KOPT-K1 (cell line): ENCODE measurements at regions not wholly inside any gene's neighbourhood (a gene's known extent, or its start where the extent isn't known, plus 50 kb on each side); places are given as distances from the start of the nearest gene placed in this dataset.

ENCODE experiments used
- H3K27ac ChIP-seq: fragments of 200-600 bp; sonication (generic); 2 replicates; pipeline ENCODE4 v1.5.1; 2016; ENCODE audit warnings: antibody characterized with exemption, mild to moderate bottlenecking, low read depth, low read length; ENCODE audit not compliant: poor library complexity, severe bottlenecking
- H3K36me3 ChIP-seq: fragments of 200-600 bp; sonication (generic); 2 replicates; pipeline ENCODE4 v1.5.1; 2017; ENCODE audit warnings: antibody characterized with exemption, mild to moderate bottlenecking, low read length, moderate library complexity; ENCODE audit not compliant: insufficient read depth
- H3K9me3 ChIP-seq: fragments of 200-600 bp; sonication (generic); 2 replicates; pipeline ENCODE4 v1.5.1; 2017; ENCODE audit warnings: antibody characterized with exemption, low read length, mild to moderate bottlenecking; ENCODE audit not compliant: insufficient read depth, poor library complexity, severe bottlenecking

DNA sequence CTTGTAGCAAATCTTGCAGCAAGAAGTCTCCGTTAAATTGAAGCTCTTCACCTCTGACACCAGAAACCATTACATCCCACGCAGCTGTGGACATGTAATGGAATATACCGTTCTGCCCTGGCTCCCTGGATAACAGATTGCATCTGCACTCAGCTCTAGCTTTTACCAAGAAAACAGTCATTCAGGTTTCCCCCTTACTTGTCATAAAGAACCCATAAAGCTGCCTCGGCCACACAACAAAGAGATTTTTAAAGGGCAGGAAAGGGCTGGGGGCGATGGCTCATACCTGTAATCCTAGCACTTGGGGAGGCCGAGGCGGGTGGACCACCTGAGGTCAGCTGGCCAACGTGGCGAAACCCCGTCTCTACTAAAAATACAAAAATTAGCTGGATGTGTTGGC, 127.6 kb upstream of the RFC3 start:
- Histone ChIP-seq H3K27ac (no peak overlapping the region), H3K9me3 (peaks cover 4% of the 10 kb centered on the region), H3K36me3 (no peaks in the 10 kb centered on the region)

DNA sequence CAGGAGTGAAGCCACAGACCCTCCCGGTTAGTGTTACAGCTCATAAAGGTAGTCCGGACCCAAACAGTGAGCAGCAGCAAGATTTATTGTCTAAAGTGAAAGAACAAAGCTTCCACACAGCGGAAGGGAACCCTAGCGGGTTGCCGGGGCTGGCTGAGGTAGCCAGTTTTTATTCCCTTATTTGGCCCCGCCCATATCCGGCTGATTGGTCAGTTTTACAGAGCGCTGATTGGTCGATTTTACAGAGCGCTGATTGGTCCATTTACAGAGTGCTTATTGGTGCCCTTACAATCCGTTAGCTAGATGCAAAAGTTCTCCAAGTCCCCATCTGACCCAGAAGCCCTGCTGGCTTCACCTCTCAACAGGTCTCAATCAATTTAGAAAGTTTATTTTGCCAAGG, 126.0 kb upstream of the RFC3 start:
- no peak overlapping the region for H3K27ac ChIP-seq
- H3K36me3 ChIP-seq, result no peaks in the 10 kb centered on the region
- H3K9me3 ChIP-seq, result peaks cover 4% of the 10 kb centered on the region

DNA sequence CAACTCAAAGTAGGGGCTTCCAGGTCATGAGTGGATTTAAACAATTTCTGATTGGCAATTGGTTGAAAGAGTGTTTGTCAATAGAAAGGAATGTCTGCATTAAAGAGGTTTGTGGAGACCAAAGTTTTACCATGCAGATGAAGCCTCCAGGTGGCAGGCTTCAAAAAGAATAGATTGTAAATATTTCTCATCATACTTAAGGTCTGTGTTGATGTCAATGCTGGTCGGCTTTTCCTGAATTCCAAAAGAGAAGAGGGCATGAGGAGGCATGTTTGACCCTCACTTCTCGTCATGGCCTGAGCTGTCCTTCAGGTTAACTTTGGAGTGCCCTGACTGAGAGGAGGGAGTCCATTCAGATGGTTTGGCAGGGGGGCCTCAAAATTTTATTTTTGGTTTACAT, 125.4 kb upstream of the RFC3 start:
- Histone ChIP-seq H3K9me3 (peaks cover 4% of the 10 kb centered on the region), H3K27ac (no peak overlapping the region), H3K36me3 (no peaks in the 10 kb centered on the region)

DNA sequence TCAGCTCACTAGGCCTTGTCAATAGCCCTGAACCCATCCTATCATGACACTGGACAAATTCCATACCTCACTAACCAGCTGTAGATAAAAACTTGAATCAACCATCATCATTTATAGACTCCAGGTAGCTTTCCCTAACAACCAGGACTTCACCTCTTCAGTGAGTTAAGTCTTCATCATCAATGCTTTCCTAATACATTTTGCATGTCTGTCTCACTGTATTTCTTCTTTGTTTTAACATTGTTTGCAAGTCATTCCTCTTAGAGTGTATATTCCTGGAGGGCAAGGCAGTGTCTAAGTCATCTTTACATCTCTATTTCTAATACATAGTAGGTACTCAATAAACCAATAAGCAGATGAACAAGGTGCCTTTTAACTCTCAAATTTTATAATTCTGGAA, 123.4 kb upstream of the RFC3 start:
- Histone ChIP-seq H3K36me3 (no peaks in the 10 kb centered on the region), H3K9me3 (peaks cover 4% of the 10 kb centered on the region), H3K27ac (no peak overlapping the region)

DNA sequence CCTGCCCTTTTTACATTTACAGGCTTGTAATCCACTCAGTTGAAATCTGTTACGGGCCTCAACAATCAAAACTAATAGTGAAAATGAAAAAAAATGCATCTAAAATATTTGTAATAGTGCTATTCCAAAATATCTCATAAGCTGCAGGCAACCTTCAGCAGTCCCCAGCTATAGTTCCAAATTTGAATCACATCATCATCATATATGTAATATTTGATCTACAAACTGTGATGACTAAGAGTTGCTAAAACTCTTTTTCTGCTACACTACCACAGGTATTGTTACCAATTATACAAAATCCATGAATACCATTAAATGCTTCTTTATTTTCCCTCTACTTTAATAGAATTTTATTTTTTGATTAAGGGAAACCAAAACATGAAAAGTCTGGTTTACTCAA, 121.4 kb upstream of the RFC3 start:
- no peak overlapping the region for H3K27ac ChIP-seq
- no peaks in the 10 kb centered on the region for H3K36me3 ChIP-seq
- peaks cover 4% of the 10 kb centered on the region for H3K9me3 ChIP-seq

DNA sequence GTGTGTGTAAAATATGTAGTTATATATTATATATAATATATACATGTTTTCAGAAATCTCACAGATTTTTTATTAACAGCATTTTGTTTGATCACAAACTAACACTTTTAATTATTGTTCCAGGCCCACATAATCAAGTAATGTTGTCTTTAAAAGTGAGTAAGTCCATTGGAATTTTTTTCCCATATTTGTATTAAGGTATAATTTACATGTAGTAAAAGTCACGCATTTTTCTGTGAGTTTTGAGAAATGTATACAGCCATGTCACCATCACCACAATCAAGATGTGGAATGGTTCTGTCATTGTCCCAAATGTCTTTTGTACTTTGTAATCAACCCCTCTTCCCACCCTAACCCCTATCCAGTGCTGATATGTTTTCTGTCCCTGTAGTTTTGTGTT, 120.0 kb upstream of the RFC3 start:
- Histone ChIP-seq H3K27ac (no peak overlapping the region), H3K9me3 (peaks cover 4% of the 10 kb centered on the region), H3K36me3 (no peaks in the 10 kb centered on the region)

DNA sequence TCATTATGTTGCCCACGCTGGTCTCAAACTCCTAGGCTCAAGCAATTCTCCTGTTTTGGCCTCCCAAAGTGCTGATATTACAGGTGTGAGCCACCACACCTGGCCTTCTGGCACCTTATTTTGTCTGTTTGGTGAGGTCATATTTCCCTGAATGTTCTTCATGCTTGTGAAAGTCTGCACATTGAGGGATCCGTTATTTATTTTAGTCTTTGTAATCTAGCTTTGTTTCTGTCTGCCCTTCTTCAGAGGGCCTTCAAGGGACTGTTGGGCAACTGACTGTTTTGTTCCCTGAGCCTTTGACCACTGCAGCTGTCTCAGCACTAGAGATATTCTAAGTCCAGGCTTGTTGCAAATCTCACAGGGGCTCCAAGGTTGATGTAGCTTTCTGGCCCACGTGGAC, 110.5 kb upstream of the RFC3 start:
- no peaks in the 10 kb centered on the region for H3K36me3 ChIP-seq
- H3K9me3 ChIP-seq, result peaks cover 10% of the 10 kb centered on the region
- H3K27ac ChIP-seq, result no peak overlapping the region

DNA sequence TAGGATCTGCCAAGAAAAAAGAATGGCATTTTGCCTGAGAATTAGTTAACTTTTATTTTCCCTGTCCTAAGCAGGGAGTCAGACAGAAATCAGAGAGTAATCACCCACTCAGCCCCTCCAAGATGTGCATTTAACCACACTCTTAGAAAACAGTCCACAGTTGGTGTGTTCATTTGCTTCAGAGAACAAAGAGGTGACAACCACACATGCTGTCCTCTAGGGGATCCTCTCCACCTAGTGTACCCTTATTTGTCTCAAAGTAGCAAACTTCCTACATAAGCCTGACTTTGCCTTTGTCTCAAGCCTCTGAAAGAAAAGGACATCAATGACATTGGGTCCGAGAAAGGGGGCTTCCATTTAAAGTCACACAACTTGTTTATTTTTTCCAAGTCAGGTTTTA, 107.0 kb upstream of the RFC3 start:
- Histone ChIP-seq H3K9me3 (peaks cover 10% of the 10 kb centered on the region), H3K36me3 (no peaks in the 10 kb centered on the region)

DNA sequence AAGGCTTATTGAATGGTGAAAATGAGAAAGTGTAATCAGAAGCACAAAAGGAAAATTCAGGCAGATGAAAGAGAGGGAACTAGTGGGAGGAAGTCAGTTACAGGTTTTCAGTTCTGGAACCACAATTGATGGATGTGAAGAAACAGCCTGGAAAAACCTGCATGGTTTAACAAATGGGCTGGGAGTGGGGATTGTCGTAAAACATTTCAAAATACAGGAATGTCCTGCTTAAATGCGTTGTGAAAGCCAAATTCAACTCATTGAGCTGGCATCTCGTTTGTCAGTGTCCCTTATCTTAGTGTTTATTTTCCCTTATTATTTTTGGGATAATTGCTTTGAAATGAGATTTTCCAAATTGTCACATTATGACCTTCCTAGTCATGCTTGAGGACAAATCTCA, 106.5 kb upstream of the RFC3 start:
- Histone ChIP-seq H3K27ac (no peak overlapping the region), H3K9me3 (peaks cover 10% of the 10 kb centered on the region), H3K36me3 (no peaks in the 10 kb centered on the region)

More for the DNA sequence above, 107.0 kb upstream of the RFC3 start:
- no peak overlapping the region for H3K27ac ChIP-seq

DNA sequence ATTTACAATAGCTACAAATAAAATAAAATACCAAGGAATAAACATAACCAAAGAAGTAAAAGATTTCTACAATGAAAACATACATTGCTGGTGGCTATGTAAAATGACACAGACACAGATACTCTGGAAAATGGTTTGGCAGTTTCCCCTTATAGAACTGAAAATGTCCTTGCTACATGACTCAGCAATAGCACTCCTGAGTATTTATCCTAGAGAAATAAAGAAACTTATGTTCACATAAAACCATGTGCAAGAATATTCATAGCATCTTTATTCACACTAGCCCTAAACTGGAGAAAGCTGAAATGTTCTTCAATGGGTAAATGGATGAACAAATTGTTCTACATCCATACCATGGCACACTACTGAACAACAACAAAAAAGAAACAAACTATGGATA, 100.2 kb upstream of the RFC3 start:
- no peaks in the 10 kb centered on the region for H3K9me3 ChIP-seq
- H3K27ac ChIP-seq, result no peak overlapping the region
- H3K36me3 ChIP-seq, result no peaks in the 10 kb centered on the region

DNA sequence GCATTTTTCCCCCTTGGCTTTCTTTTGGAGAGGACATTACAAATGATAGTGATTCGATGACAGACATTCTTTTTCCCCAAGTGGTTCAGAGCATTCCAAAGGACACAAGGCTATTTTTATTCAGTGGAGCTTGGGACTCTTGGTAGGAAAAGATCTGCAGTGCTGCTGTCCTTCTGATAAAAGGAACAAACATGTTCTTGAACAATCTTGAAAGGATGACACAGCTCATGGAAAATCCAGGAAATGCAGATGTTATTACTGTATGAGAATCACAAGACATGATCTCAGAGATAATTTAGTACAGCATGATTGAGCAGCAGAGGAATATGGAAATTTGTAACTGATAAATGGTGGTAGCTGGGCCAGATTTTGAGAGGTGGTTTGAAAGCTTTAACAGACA, 96.2 kb upstream of the RFC3 start:
- Histone ChIP-seq H3K27ac (no peak overlapping the region), H3K9me3 (no peaks in the 10 kb centered on the region), H3K36me3 (no peaks in the 10 kb centered on the region)

DNA sequence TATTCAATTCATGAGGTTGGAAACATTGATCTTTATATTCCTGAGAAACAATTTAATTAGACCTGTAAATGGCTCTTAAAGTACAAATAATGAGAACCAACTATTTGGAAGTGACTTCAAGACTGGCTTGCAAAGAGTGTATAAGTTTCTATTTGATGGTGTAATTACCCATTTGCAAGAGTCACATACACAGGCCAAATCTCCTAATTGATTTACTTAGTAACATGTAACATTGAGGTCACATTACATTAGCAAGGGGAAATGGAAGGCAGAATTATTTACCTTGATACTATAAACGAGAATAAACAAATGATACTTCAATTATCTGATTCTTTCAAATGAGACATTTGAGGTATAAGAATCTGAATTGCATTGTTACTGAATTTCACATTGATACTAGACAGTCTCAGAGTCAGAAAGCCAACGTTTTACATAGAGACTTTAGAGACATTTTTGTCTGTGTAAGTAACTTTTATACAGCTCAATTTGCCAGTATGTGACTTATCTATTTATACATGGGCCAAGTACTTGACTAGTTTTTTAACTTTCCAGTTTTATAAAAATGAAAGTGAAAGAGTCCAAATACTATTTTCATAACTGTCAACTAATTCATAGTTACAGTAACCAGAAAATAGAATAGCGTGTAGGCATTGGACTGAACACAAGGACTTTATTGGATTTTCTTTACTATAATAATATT, 95.6 kb upstream of the RFC3 start:
- Histone ChIP-seq H3K27ac (no peak overlapping the region), H3K9me3 (no peaks in the 10 kb centered on the region), H3K36me3 (no peaks in the 10 kb centered on the region)

DNA sequence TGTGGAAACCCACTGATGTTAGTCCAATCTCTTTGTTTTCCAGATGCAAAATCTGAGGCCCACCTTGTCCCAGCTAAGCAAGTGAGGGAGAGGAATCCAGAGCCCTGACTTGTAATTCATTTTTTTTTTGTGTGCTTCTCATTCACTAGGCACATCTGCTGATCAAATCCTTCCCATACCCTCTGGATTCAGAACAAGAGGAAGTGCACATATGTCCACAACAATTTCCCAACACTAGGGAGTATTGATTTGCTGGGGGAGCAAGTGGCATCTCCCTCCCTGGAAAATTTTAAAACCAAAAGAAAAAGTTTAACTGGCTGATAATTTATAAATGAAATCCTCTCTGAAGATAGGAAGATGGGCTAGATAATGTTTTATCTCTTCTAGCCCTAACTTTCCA, 94.6 kb upstream of the RFC3 start:
- H3K27ac ChIP-seq, result no peak overlapping the region
- no peaks in the 10 kb centered on the region for H3K36me3 ChIP-seq
- no peaks in the 10 kb centered on the region for H3K9me3 ChIP-seq

DNA sequence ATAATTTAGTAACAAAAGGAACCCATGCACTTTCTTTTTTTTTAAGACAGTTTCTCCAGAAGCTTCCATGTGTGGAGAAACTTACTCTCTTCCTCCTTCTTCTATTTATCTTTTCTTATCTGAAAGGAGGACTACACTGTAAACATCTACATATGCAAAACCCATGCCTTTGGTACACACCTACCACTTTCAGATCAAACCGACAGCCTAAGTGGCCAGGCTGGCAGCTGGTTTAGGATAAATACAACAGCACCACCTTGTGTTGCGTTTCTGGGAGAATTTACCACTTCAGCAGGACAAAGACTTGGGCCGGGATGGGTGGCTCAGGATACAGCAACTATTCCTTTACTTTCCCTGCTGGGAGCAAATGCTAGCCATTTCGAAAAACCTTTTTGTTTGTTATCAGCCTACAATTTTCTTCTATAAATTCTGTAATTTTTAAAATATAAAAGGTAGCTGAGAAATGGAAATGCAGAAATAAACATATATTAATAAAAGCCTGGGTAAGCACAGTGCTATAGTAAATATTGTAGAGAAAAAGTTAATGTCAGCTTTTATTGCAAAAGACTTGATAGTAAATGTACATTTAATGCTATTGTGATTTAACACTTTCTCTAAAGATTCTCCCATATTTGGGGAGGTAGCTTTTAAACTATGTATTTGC, 94.0 kb upstream of the RFC3 start:
- no peak overlapping the region for H3K27ac ChIP-seq
- no peaks in the 10 kb centered on the region for H3K9me3 ChIP-seq
- no peaks in the 10 kb centered on the region for H3K36me3 ChIP-seq

DNA sequence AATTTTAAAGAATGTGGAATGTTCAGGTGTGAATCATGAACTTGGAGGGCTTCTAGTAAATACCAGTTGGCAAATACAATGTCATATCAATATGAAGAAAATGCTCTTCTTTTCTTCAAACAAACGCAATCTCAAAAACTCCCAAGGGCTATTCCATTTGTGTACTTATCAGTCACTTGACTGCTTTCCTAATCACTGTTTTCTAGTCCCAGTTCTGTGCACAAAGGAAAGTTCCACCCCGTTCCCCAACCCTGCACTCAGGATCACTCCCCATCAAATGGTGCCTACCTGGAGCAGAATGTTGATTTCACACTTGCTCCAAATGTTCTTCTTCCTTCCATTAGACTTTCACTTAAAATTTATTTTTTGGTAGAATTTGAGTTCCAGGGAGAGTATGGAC, 92.6 kb upstream of the RFC3 start:
- no peak overlapping the region for H3K27ac ChIP-seq

More for the DNA sequence above, 92.6 kb upstream of the RFC3 start:
- Histone ChIP-seq H3K9me3 (no peaks in the 10 kb centered on the region), H3K36me3 (no peaks in the 10 kb centered on the region)
